KMS-11 (cell line): ENCODE measurements at regions not wholly inside any gene's neighbourhood (a gene's known extent, or its start where the extent isn't known, plus 50 kb on each side); places are given as distances from the start of the nearest gene placed in this dataset.

Experiments
- H2AFZ ChIP-seq: fragments of 200-600 bp; sonication (generic); 2 replicates; pipeline ENCODE4 v1.6.1; 2016; ENCODE audit warnings: antibody characterized with exemption, mixed run types, low read depth
- H3K27ac ChIP-seq: fragments of 200-600 bp; sonication (generic); 2 replicates; pipeline ENCODE4 v1.6.1; 2016; ENCODE audit warnings: mild to moderate bottlenecking, mixed run types
- H3K27me3 ChIP-seq: fragments of 200-600 bp; sonication (generic); 2 replicates; pipeline ENCODE4 v1.6.1; 2017; ENCODE audit warnings: mild to moderate bottlenecking, low read depth, mixed run types, moderate library complexity; ENCODE audit not compliant: insufficient read depth
- H3K36me3 ChIP-seq: fragments of 200-600 bp; sonication (generic); 2 replicates; pipeline ENCODE4 v1.6.1; 2017; ENCODE audit warnings: mild to moderate bottlenecking, mixed run types; ENCODE audit not compliant: insufficient read depth
- H3K4me1 ChIP-seq: fragments of 200-600 bp; sonication (generic); 2 replicates; pipeline ENCODE4 v1.6.1; 2016; ENCODE audit warnings: mild to moderate bottlenecking, low read depth, mixed run types; ENCODE audit not compliant: poor library complexity, severe bottlenecking
- H3K4me2 ChIP-seq: fragments of 200-600 bp; sonication (generic); 2 replicates; pipeline ENCODE4 v1.7.0; 2016; ENCODE audit warnings: mild to moderate bottlenecking, mixed run types
- H3K4me3 ChIP-seq: fragments of 200-600 bp; sonication (generic); IDR thresholded peaks from 2 replicates; pipeline ENCODE4 v1.6.1; 2017; ENCODE audit warnings: low read depth, low read length, mixed read lengths; ENCODE audit not compliant: insufficient read depth
- H3K79me2 ChIP-seq: fragments of 200-600 bp; sonication (generic); 2 replicates; pipeline ENCODE4 v1.6.1; 2016; ENCODE audit warnings: low read depth, mixed run types; ENCODE audit not compliant: insufficient read depth
- H3K9ac ChIP-seq: fragments of 200-600 bp; sonication (generic); 2 replicates; pipeline ENCODE4 v1.6.1; 2016; ENCODE audit warnings: mild to moderate bottlenecking, mixed run types
- H4K20me1 ChIP-seq: fragments of 200-600 bp; sonication (generic); 2 replicates; pipeline ENCODE4 v1.6.1; 2016; ENCODE audit warnings: mild to moderate bottlenecking, mixed run types; ENCODE audit not compliant: insufficient read depth
- TF ChIP-seq, protein P1 (sequence below): fragments of 200-600 bp; sonication (generic); conservative IDR thresholded peaks from 2 replicates; pipeline ENCODE4 v1.6.1; 2017; ENCODE audit warnings: low read depth, mild to moderate bottlenecking, antibody characterized with exemption, low read length, moderate library complexity, mixed read lengths

DNA sequence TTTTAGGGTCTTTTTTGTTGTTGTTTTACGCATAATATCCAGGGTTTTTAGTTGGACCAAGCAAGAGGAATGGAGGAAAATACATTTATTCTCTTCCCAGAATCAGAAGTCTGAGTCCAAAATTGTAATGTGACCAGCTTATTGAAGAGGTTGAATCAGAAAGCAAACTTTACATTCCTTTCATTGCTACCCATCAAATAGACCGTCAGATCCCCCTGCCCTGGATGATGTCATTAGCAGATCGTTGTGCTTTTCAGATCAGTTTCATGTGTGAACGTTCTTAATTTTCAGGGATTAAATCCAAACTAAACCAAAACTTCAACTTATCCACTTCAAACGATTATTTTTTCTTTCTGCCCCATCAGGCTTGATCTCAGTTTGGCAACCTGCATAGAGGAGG is 85.7 kb upstream of the NGF start:
- no peaks in the 10 kb centered on the region for H4K20me1 ChIP-seq
- H3K4me2 ChIP-seq, result no peak overlapping the region
- H3K4me1 ChIP-seq, result no peaks in the 10 kb centered on the region
- H3K79me2 ChIP-seq, result no peaks in the 10 kb centered on the region
- TF ChIP-seq, protein P1, sequence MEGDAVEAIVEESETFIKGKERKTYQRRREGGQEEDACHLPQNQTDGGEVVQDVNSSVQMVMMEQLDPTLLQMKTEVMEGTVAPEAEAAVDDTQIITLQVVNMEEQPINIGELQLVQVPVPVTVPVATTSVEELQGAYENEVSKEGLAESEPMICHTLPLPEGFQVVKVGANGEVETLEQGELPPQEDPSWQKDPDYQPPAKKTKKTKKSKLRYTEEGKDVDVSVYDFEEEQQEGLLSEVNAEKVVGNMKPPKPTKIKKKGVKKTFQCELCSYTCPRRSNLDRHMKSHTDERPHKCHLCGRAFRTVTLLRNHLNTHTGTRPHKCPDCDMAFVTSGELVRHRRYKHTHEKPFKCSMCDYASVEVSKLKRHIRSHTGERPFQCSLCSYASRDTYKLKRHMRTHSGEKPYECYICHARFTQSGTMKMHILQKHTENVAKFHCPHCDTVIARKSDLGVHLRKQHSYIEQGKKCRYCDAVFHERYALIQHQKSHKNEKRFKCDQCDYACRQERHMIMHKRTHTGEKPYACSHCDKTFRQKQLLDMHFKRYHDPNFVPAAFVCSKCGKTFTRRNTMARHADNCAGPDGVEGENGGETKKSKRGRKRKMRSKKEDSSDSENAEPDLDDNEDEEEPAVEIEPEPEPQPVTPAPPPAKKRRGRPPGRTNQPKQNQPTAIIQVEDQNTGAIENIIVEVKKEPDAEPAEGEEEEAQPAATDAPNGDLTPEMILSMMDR, result no peak
- no peaks in the 10 kb centered on the region for H3K27me3 ChIP-seq
- H3K27ac ChIP-seq, result no peak overlapping the region
- no peak overlapping the region for H3K9ac ChIP-seq
- no peak overlapping the region for H3K4me3 ChIP-seq
- H2AFZ ChIP-seq, result no peak overlapping the region
- no peaks in the 10 kb centered on the region for H3K36me3 ChIP-seq

DNA sequence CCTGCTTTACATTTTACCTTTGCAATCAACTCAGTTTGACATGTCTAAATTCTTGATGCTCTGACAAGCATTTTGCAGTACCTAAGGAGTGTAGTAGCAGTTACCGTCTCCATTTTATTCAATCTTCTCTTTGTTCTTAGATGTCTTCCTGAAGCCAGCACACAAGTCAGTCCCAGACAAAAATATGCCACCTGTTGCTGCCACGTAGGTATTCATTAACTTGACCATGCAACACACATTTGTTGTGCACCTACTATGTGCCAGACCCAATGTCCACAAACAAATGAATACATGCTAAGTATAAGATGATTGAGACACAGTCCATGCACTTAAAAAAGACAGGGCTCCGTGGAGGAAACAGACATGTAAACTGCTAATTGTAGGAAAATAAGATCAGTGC is 81.5 kb upstream of the NGF start:
- H3K27ac ChIP-seq, result no peak overlapping the region
- no peak overlapping the region for H3K4me3 ChIP-seq
- H3K79me2 ChIP-seq, result no peaks in the 10 kb centered on the region
- no peak overlapping the region for H2AFZ ChIP-seq
- TF ChIP-seq, protein P1, result no peak
- H3K4me2 ChIP-seq, result no peak overlapping the region
- no peak overlapping the region for H3K9ac ChIP-seq
- no peaks in the 10 kb centered on the region for H3K4me1 ChIP-seq
- H3K36me3 ChIP-seq, result no peaks in the 10 kb centered on the region
- H3K27me3 ChIP-seq, result no peaks in the 10 kb centered on the region
- no peaks in the 10 kb centered on the region for H4K20me1 ChIP-seq

DNA sequence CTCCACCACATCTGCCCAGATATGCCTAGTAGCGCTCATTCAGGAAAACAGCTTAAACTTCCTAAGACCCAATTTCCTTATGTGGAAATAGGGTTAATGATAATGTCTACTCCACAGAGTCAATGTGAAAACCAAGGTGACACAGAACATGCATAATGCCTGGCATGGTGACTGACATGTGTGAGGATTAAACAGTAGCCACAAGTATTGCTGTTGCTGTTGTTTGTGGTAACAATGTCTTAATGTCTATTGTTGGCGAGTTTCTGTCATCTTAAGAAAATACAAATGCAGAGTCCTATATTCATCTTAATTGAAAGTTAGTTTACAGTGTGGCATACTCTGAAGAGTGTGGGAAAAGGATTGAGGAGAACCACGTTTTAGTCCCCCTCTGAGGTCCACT is 75.6 kb upstream of the NGF start:
- TF ChIP-seq, protein P1, result no peak
- Histone ChIP-seq H3K4me3 (no peak overlapping the region), H3K27me3 (no peaks in the 10 kb centered on the region), H3K4me2 (no peak overlapping the region), H3K79me2 (no peaks in the 10 kb centered on the region), H3K27ac (no peak overlapping the region), H3K4me1 (no peaks in the 10 kb centered on the region), H3K9ac (no peak overlapping the region), H2AFZ (no peak overlapping the region), H4K20me1 (no peaks in the 10 kb centered on the region), H3K36me3 (no peaks in the 10 kb centered on the region)

DNA sequence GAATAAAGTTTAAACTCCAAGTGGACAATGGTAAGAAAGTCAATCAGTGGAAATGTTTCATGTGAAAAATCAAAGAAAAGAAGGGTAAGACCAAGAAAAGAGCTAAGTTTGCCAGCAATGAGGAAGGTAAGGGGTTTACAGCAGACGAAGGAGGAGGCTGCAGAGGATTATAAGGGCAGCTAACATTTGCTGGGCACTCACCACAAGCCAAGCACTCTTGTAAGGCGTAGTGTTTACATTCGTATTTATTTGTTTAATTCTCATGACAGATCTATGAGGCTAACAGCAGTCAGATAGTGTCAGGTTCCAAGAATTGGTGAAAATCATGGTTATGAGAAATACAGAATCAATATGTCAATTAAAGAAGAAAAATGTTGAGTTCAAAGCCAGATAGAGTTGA is 75.2 kb upstream of the NGF start:
- Histone ChIP-seq H3K9ac (no peak overlapping the region), H2AFZ (no peak overlapping the region), H3K79me2 (no peaks in the 10 kb centered on the region), H3K36me3 (no peaks in the 10 kb centered on the region), H3K27ac (no peak overlapping the region), H4K20me1 (no peaks in the 10 kb centered on the region), H3K4me3 (no peak overlapping the region), H3K27me3 (no peaks in the 10 kb centered on the region), H3K4me2 (no peak overlapping the region), H3K4me1 (no peaks in the 10 kb centered on the region)
- TF ChIP-seq, protein P1, result no peak

DNA sequence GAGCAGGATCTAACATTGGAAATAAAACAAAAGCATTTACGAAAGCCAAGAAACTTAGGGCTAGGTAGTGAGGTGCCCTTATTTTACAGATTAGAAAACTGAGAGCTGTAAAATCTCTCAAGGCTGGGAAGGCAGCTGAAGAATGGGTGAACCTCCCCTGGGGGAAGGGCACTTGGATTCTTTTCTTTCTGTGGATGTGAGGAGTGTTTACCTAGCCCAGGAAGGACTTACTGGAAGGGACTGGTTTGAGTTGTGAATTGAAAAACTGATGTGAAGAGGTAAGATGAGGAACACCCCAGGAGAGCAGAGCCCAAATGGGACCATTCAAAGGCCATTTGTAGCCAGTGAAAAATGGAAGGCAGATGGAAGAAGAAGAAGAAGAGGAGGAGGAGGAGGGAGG is 74.7 kb upstream of the NGF start:
- no peaks in the 10 kb centered on the region for H3K4me1 ChIP-seq
- no peak overlapping the region for H2AFZ ChIP-seq
- no peak overlapping the region for H3K27ac ChIP-seq
- H3K4me3 ChIP-seq, result no peak overlapping the region
- TF ChIP-seq, protein P1, result no peak
- H3K9ac ChIP-seq, result no peak overlapping the region
- no peaks in the 10 kb centered on the region for H4K20me1 ChIP-seq
- H3K27me3 ChIP-seq, result no peaks in the 10 kb centered on the region
- no peak overlapping the region for H3K4me2 ChIP-seq
- H3K79me2 ChIP-seq, result no peaks in the 10 kb centered on the region
- no peaks in the 10 kb centered on the region for H3K36me3 ChIP-seq
